ENCODE measurements at regions not wholly inside any gene's neighbourhood (a gene's known extent, or its start where the extent isn't known, plus 50 kb on each side); places are given as distances from the start of the nearest gene placed in this dataset.

DNA sequence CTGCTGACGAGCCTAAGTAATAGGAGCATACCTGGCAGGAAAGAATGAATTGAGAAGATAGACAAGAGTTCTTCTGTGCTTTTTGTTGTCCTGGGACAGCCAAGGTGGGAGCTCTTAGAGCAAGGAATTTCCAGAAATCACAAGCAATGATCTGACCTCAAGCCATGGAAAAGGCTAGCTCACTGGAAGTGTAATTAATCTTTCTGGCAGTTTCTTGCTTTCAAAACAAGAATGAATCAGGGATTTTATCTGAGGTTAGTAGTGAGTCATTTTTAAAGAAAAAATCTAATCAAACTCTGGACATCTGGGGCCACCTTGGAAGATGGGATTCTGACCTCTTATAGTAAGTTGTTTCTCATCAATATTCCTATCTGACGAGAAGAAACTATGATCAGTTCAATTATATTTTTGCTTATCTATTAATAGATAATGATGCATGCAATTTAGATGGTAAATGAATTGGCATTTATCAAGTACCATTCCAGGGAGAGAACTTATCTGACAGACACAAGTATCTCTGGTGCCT, 98.0 kb downstream of the ADCYAP1 start:
- in situ Hi-C loops (cut with MboI; ENCODE audit: low pct_unique_long_range_greater_than_20kb, low sequenced_read_pairs, unreplicated experiment), result no loop called here
- TF ChIP-seq, protein P1, sequence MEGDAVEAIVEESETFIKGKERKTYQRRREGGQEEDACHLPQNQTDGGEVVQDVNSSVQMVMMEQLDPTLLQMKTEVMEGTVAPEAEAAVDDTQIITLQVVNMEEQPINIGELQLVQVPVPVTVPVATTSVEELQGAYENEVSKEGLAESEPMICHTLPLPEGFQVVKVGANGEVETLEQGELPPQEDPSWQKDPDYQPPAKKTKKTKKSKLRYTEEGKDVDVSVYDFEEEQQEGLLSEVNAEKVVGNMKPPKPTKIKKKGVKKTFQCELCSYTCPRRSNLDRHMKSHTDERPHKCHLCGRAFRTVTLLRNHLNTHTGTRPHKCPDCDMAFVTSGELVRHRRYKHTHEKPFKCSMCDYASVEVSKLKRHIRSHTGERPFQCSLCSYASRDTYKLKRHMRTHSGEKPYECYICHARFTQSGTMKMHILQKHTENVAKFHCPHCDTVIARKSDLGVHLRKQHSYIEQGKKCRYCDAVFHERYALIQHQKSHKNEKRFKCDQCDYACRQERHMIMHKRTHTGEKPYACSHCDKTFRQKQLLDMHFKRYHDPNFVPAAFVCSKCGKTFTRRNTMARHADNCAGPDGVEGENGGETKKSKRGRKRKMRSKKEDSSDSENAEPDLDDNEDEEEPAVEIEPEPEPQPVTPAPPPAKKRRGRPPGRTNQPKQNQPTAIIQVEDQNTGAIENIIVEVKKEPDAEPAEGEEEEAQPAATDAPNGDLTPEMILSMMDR (IDR thresholded peaks at IDR 0.05; ENCODE audit: extremely low read depth, insufficient read depth, missing control alignments), result no peak
- DNase-seq (ENCODE audit: low spot score), result no peak

DNA sequence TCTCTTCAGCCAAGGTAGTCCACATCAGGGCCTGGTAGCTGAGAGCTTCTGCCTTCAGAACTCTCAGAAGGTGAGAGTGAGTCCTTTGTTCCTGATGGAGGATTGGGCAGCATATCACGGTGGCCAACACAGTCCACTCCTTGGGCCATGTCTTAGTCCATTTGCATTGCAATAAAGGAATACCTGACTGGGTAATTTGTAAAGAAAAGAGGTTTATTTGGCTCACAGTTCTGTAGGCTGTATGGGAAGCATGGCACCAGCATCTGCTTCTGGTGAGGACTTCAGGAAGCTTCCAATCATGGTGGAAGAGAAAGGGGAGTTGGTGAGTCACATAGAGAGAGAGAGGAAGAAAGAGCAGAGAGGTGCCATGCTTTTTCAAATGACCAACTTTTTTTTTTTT, 98.8 kb downstream of the ADCYAP1 start:
- no peak for DNase-seq (ENCODE audit: low spot score)
- TF ChIP-seq, protein P1 (IDR thresholded peaks at IDR 0.05; ENCODE audit: extremely low read depth, insufficient read depth, missing control alignments), result no peak
- in situ Hi-C loops (cut with MboI; ENCODE audit: low pct_unique_long_range_greater_than_20kb, low sequenced_read_pairs, unreplicated experiment), result no loop called here

- in situ Hi-C loops (cut with MboI; ENCODE audit: low pct_unique_long_range_greater_than_20kb, low sequenced_read_pairs, unreplicated experiment), result no loop called here
- no peak for DNase-seq (ENCODE audit: low spot score)
- TF ChIP-seq, protein P1 (IDR thresholded peaks at IDR 0.05; ENCODE audit: extremely low read depth, insufficient read depth, missing control alignments), result no peak
Observed at GRCh38 chr18:1006304-1006703, 101.6 kb downstream of the ADCYAP1 start.

GRCh38 chr18:1006965-1007364, 102.3 kb downstream of the ADCYAP1 start:
- no peak for DNase-seq (ENCODE audit: low spot score)
- TF ChIP-seq, protein P1 (IDR thresholded peaks at IDR 0.05; ENCODE audit: extremely low read depth, insufficient read depth, missing control alignments), result no peak
- in situ Hi-C loops (cut with MboI; ENCODE audit: low pct_unique_long_range_greater_than_20kb, low sequenced_read_pairs, unreplicated experiment), result no loop called here

DNA sequence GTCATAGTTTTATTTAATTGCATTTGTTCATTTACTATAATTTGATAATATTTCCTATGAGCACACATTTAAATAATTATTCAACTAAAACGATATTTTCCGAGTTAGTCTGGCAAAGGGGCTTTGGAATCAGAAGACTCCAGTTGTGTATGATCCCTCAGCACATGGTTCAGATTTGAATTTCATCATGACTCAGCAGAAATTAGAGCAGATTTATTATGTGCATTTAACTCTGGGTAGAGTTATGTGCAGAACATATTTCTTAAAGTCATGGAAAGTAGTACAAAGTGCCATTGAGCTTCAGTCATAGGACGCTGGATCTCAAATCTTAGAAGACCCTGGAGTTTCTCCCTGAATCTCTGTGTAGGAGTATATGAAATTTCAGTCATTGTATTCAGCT, 106.7 kb downstream of the ADCYAP1 start:
- in situ Hi-C loops (cut with MboI; ENCODE audit: low pct_unique_long_range_greater_than_20kb, low sequenced_read_pairs, unreplicated experiment), result no loop called here
- TF ChIP-seq, protein P1 (IDR thresholded peaks at IDR 0.05; ENCODE audit: extremely low read depth, insufficient read depth, missing control alignments), result no peak

DNA sequence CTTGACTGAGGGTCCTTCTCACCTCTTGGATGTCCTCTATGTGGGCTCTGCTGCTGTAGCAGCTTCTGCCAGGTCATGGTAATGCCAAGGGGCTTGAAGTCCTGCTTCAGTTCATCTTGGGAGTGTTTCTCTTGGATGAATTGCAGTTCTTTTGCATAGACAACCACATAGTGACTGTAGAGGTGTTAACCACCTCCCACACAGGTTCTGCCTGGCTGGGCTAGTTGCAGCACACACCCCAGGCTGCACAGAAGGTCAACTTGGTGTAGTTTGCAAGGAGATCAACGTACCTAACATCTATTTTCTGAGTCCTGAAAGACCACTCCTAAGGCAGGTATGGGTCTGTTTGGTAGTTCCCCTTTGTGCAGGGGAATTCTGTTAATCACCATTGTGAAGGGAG, 108.1 kb downstream of the ADCYAP1 start:
- in situ Hi-C loops (cut with MboI; ENCODE audit: low pct_unique_long_range_greater_than_20kb, low sequenced_read_pairs, unreplicated experiment), result no loop called here
- no peak for DNase-seq (ENCODE audit: low spot score)
- TF ChIP-seq, protein P1 (IDR thresholded peaks at IDR 0.05; ENCODE audit: extremely low read depth, insufficient read depth, missing control alignments), result no peak

More for the DNA sequence above, 106.7 kb downstream of the ADCYAP1 start:
- no peak for DNase-seq (ENCODE audit: low spot score)

DNA sequence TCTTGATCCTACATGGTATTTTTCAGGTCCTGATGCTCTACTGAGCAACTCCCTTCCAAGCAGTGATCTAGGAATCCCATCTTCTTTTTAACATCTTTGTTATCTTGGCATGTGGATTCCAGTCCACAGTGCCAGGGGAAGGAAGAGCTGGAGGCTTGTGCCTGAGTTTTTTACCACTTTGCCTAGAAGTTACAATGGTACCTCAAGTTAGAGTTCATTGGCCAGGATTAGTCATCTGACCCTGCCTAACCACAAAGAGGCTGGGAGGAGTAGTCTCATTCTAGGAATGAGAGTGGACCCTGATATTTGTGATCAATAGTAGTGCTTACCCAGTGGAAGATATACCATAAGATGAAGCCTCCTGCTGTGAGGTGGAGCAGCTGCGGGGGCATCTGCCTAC, 109.3 kb downstream of the ADCYAP1 start:
- TF ChIP-seq, protein P1 (IDR thresholded peaks at IDR 0.05; ENCODE audit: extremely low read depth, insufficient read depth, missing control alignments), result no peak
- in situ Hi-C loops (cut with MboI; ENCODE audit: low pct_unique_long_range_greater_than_20kb, low sequenced_read_pairs, unreplicated experiment), result no loop called here
- DNase-seq (ENCODE audit: low spot score), result no peak

All from GM13977 (cell line).